A549 (cell line): ENCODE measurements at regions not wholly inside any gene's neighbourhood (a gene's known extent, or its start where the extent isn't known, plus 50 kb on each side); places are given as distances from the start of the nearest gene placed in this dataset.

Experiments used
- ATAC-seq, 2 experiments: fragments of 200-7000 bp in 1 of 2; fragments of >200 bp in 1 of 2; cut with Nextera tagmentation in 1 of 2; cut with Tn5 transposase in 1 of 2; 3 replicates each; pipeline versions ENCODE4 v1.8.0 to v1.9.1; 2018 to 2020; ENCODE audit warnings: mild to moderate bottlenecking in 1 of 2, moderate library complexity in 1 of 2
- CTCF ChIA-PET: fragments of 300-600 bp; sonication (Branson Sonifier 250); formaldehyde crosslinking; extraction: SDS; loops from one replicate; lab custom pipeline; 2021; ENCODE audit warnings: antibody characterized with exemption, inconsistent platforms; lab: Yijun Ruan, JAX
- POLR2A ChIA-PET: fragments of 350-600 bp; formaldehyde crosslinking; extraction: SDS; loops from one replicate; lab custom pipeline; 2021; ENCODE audit warnings: antibody characterized with exemption, inconsistent platforms; lab: Yijun Ruan, JAX
- DNase-seq, 2 experiments: peaks; one replicate each; pipeline versions ENCODE4 v3.0.0 to v3.0.0-alpha.2; 2011 to 2016; ENCODE audit warnings: low read depth in 1 of 2, low spot score in 1 of 2
- FAIRE-seq: peaks from 2 replicates; lab custom pipeline; 2011; peaks lifted over from hg19 to GRCh38; lab: Jason Lieb, UNC
- H3K27ac ChIP-seq, 2 experiments: fragments of >200 bp; sonication (Bioruptor Twin); formaldehyde crosslinking; 3 replicates each; pipeline ENCODE4 v1.5.1; 2016 to 2017
- H3K4me1 ChIP-seq: fragments of >200 bp; sonication (Bioruptor Twin); formaldehyde crosslinking; 3 replicates; pipeline ENCODE4 v1.6.1; 2016
- H3K4me2 ChIP-seq: fragments of >200 bp; sonication (Bioruptor Twin); formaldehyde crosslinking; 3 replicates; pipeline ENCODE4 v1.6.1; 2016
- H3K4me3 ChIP-seq: fragments of >200 bp; sonication (Bioruptor Twin); formaldehyde crosslinking; 3 replicates; pipeline ENCODE4 v1.5.1; 2016
- H3K9me3 ChIP-seq: fragments of >200 bp; sonication (Bioruptor Twin); formaldehyde crosslinking; 3 replicates; pipeline ENCODE4 v1.6.1; 2016
- CBX8 ChIP-seq: fragments of 200-600 bp; sonication (generic); IDR thresholded peaks from 2 replicates; pipeline ENCODE4 v1.6.1; 2016
- CTCF ChIP-seq: fragments of >200 bp; sonication (Bioruptor Twin); formaldehyde crosslinking; IDR thresholded peaks from 3 replicates; pipeline ENCODE4 v1.5.1; 2016
- EHMT2 ChIP-seq: fragments of 200-600 bp; sonication (generic); IDR thresholded peaks from 2 replicates; pipeline ENCODE4 v1.6.1; 2016; ENCODE audit warnings: antibody characterized with exemption, low read depth, mild to moderate bottlenecking, moderate library complexity
- EP300 ChIP-seq, 2 experiments: fragments of >200 bp; sonication (Bioruptor Twin); formaldehyde crosslinking; IDR thresholded peaks; 2 replicates in 1 of 2; 3 replicates in 1 of 2; pipeline ENCODE4 v1.6.1; 2016 to 2017
- FOSB ChIP-seq: fragments of 250-450 bp; sonication (Bioruptor Pico); IDR thresholded peaks from 2 replicates; pipeline ENCODE4 v1.5.0; 2020; ENCODE audit warnings: mild to moderate bottlenecking, moderate library complexity
- FOSL2 ChIP-seq, 2 experiments: fragments of 450-650 bp in 1 of 2; fragments of >200 bp in 1 of 2; sonication (Bioruptor Twin) in 1 of 2; formaldehyde crosslinking; IDR thresholded peaks; 2 replicates each; pipeline versions ENCODE4 v1.5.0 to v1.6.1; 2016 to 2020; ENCODE audit warnings: mild to moderate bottlenecking in 1 of 2, moderate library complexity in 1 of 2
- FOXS1 ChIP-seq: fragments of 250-450 bp; sonication (Bioruptor Pico); IDR thresholded peaks from 2 replicates; pipeline ENCODE4 v1.5.0; 2020; ENCODE audit warnings: mild to moderate bottlenecking, moderate library complexity
- HEYL ChIP-seq: fragments of 250-450 bp; sonication (Bioruptor Pico); IDR thresholded peaks from 2 replicates; pipeline ENCODE4 v1.8.0; 2021; ENCODE audit warnings: mild to moderate bottlenecking, moderate library complexity
- HMGXB4 ChIP-seq: fragments of 250-450 bp; sonication (Bioruptor Pico); IDR thresholded peaks from 2 replicates; pipeline ENCODE4 v1.5.0; 2021; ENCODE audit warnings: mild to moderate bottlenecking, moderate library complexity, borderline replicate concordance
- HOXA7 ChIP-seq: fragments of 250-450 bp; sonication (Bioruptor Pico); IDR thresholded peaks from 2 replicates; pipeline ENCODE4 v1.5.0; 2020; ENCODE audit warnings: mild to moderate bottlenecking, moderate library complexity
- JUN ChIP-seq, 2 experiments: fragments of >200 bp; sonication (Bioruptor Twin); formaldehyde crosslinking; IDR thresholded peaks; 2 replicates in 1 of 2; 3 replicates in 1 of 2; pipeline ENCODE4 v1.6.1; 2016 to 2017
- KDM5A ChIP-seq: fragments of 200-600 bp; sonication (generic); IDR thresholded peaks from 2 replicates; pipeline ENCODE4 v1.6.1; 2016; ENCODE audit warnings: antibody characterized with exemption, mild to moderate bottlenecking
- MAFK ChIP-seq: fragments of 450-650 bp; IDR thresholded peaks from 2 replicates; pipeline ENCODE4 v1.6.1; 2014; ENCODE audit not compliant: partially characterized antibody
- MAX ChIP-seq: IDR thresholded peaks from 2 replicates; pipeline ENCODE4 v1.6.1; 2012
- MAZ ChIP-seq: fragments of 150-350 bp; IDR thresholded peaks from 2 replicates; pipeline ENCODE4 v1.6.1; 2014; ENCODE audit warnings: antibody characterized with exemption, low read depth, low read length, borderline replicate concordance
- PBX3 ChIP-seq: IDR thresholded peaks from 2 replicates; pipeline ENCODE4 v1.6.1; 2012
- POLR2A ChIP-seq: IDR thresholded peaks from 2 replicates; pipeline ENCODE4 v1.6.1; 2012; ENCODE audit warnings: mild to moderate bottlenecking, low read length
- RARB ChIP-seq: fragments of 250-450 bp; sonication (Bioruptor Pico); IDR thresholded peaks from 2 replicates; pipeline ENCODE4 v1.8.0; 2021; ENCODE audit warnings: mild to moderate bottlenecking, moderate library complexity
- RCOR1 ChIP-seq: fragments of 150-350 bp; IDR thresholded peaks from 2 replicates; pipeline ENCODE4 v1.6.1; 2014; ENCODE audit warnings: antibody characterized with exemption, low read length, low read depth
- RNF2 ChIP-seq: fragments of 200-600 bp; sonication (generic); IDR thresholded peaks from 2 replicates; pipeline ENCODE4 v1.6.1; 2016; ENCODE audit warnings: low read depth, mild to moderate bottlenecking, antibody characterized with exemption, moderate library complexity, borderline replicate concordance
- SREBF2 ChIP-seq: fragments of 450-650 bp; IDR thresholded peaks from 2 replicates; pipeline ENCODE4 v1.6.1; 2014; ENCODE audit warnings: mild to moderate bottlenecking, moderate library complexity
- TP53 ChIP-seq: fragments of 250-450 bp; sonication (Bioruptor Pico); IDR thresholded peaks from 2 replicates; pipeline ENCODE4 v1.5.0; 2021; ENCODE audit warnings: mild to moderate bottlenecking, moderate library complexity
- ZSCAN20 ChIP-seq: fragments of 250-450 bp; sonication (Bioruptor Pico); IDR thresholded peaks from 2 replicates; pipeline ENCODE4 v1.8.0; 2022; ENCODE audit warnings: mild to moderate bottlenecking, moderate library complexity
- WGBS: methylation state at CpG from one replicate; pipeline ENCODE4 v1.1.6; 2017; ENCODE audit errors: missing lambda C conversion rate; 5-methylcytosine and 5-hydroxymethylcytosine counted together

GRCh38 chr3:61454801-61455200 lies 106.6 kb upstream of the PTPRG start (continued):
- TF ChIP-seq SREBF2 (no peak), ZSCAN20 (CRISPR knock-in tag) (no peak), JUN (IDR thresholded peaks at IDR 0.05) (no peak)

- POLR2A ChIA-PET = no interaction called here
- no peaks in the 10 kb centered on the region for H3K9me3 ChIP-seq
- H3K4me3 ChIP-seq = no peak overlapping the region
- CTCF ChIA-PET = no interaction called here
- H3K27ac ChIP-seq = no peak overlapping the region
- TF ChIP-seq MAX (no peak), ZSCAN20 (CRISPR knock-in tag) (no peak), EHMT2 (no peak), SREBF2 (no peak)
- WGBS = 22% methylated on average over 2 of the region's 2 CpGs
- DNase-seq = no peak
- no peak overlapping the region for H3K4me2 ChIP-seq
- no peak for FAIRE-seq
- H3K4me1 ChIP-seq = no peaks in the 10 kb centered on the region
- ATAC-seq = no peak
These were observed 100.7 kb upstream of the PTPRG start for GRCh38 chr3:61460636-61461035.

GRCh38 chr3:61463191-61463590 lies 98.2 kb upstream of the PTPRG start:
- WGBS = 6% methylated on average over 1 of the region's 1 CpG
- no peak for FAIRE-seq
- H3K27ac ChIP-seq = no peak overlapping the region
- H3K4me3 ChIP-seq = no peak overlapping the region
- no peak for ATAC-seq
- ChIA-PET POLR2A (no interaction called here), CTCF (no interaction called here)
- H3K4me1 ChIP-seq = no peaks in the 10 kb centered on the region
- no peak overlapping the region for H3K4me2 ChIP-seq
- DNase-seq = no peak
- no peaks in the 10 kb centered on the region for H3K9me3 ChIP-seq
- no peak for TF ChIP-seq FOSB (CRISPR knock-in tag)
- TF ChIP-seq CBX8 = no peak
- no peak for TF ChIP-seq RARB
- no peak for TF ChIP-seq RCOR1
- no peak for TF ChIP-seq HEYL
- no peak for TF ChIP-seq FOSL2 (IDR thresholded peaks at IDR 0.05)
- no peak for TF ChIP-seq FOSL2 (CRISPR knock-in tag; IDR thresholded peaks at IDR 0.05)
- TF ChIP-seq POLR2A = no peak
- TF ChIP-seq KDM5A = no peak
- TF ChIP-seq PBX3 = no peak
- no peak for TF ChIP-seq FOXS1
- TF ChIP-seq TP53 (CRISPR knock-in tag) = no peak
- no peak for TF ChIP-seq MAFK
- no peak for TF ChIP-seq ZSCAN20 (CRISPR knock-in tag)
- no peak for TF ChIP-seq HOXA7
- TF ChIP-seq RNF2 = no peak
- no peak for TF ChIP-seq HMGXB4 (CRISPR knock-in tag)
- TF ChIP-seq CTCF = no peak
- TF ChIP-seq MAZ = no peak
- no peak for TF ChIP-seq EP300 (IDR thresholded peaks at IDR 0.05)
